Activated naive CD4-positive, alpha-beta T cell treated with anti-CD3 and anti-CD28 coated beads, Interleukin-2, amount 50 U/mL, for 72 hours (primary cell): ENCODE measurements at regions not wholly inside any gene's neighbourhood (a gene's known extent, or its start where the extent isn't known, plus 50 kb on each side); places are given as distances from the start of the nearest gene placed in this dataset.
"Not testable (repeated sequence)": the region's sequence is repeated elsewhere in the genome, so short reads cannot be mapped to it uniquely, and the experiment has no call there.

Source experiments
- ATAC-seq, 2 donors: fragments of 150-1000 bp; cut with Tn5 transposase; 2 replicates each; pipeline ENCODE4 v1.10.0; 2021; ENCODE audit warnings: mild to moderate bottlenecking in 2 of 2, moderate library complexity in 2 of 2
- DNase-seq, 2 donors: peaks; one replicate each; pipeline ENCODE4 v3.0.0; 2021 to 2022; ENCODE audit warnings: low spot score in 2 of 2
- H3K27ac Mint-ChIP-seq, 2 donors: one replicate each; pipeline ENCODE4 v1.8.0; 2022; ENCODE audit warnings: mild to moderate bottlenecking in 2 of 2, mixed read lengths in 2 of 2
- H3K36me3 Mint-ChIP-seq, 2 donors: one replicate each; pipeline ENCODE4 v1.8.0; 2022; ENCODE audit warnings: mixed read lengths in 2 of 2
- H3K9me3 Mint-ChIP-seq, 2 donors: one replicate each; pipeline ENCODE4 v1.8.0; 2022; ENCODE audit warnings: mixed read lengths in 2 of 2

GRCh38 chr5:3182133-3182876, 413.3 kb upstream of the IRX1 start:
- no peak for ATAC-seq
- no peak for DNase-seq
- Mint-ChIP-seq H3K36me3 (no peaks in the 10 kb centered on the region), H3K9me3 (no peaks in the 10 kb centered on the region), H3K27ac (no peak overlapping the region)

- no peak for DNase-seq
- H3K27ac Mint-ChIP-seq = no peak overlapping the region
- no peak for ATAC-seq
- H3K36me3 Mint-ChIP-seq = no peaks in the 10 kb centered on the region
- no peaks in the 10 kb centered on the region for H3K9me3 Mint-ChIP-seq
These were observed 414.0 kb upstream of the IRX1 start for GRCh38 chr5:3181671-3182070.

- Mint-ChIP-seq H3K36me3 (no peaks in the 10 kb centered on the region), H3K9me3 (no peaks in the 10 kb centered on the region), H3K27ac (no peak overlapping the region)
- no peak for DNase-seq
- no peak for ATAC-seq
These were observed 415.0 kb upstream of the IRX1 start for GRCh38 chr5:3180636-3181035.

GRCh38 chr5:3179220-3179619, 416.4 kb upstream of the IRX1 start:
- Mint-ChIP-seq H3K9me3 (peaks cover 0 to 7% of the 10 kb centered on the region in 2 donors), H3K36me3 (no peaks in the 10 kb centered on the region), H3K27ac (no peak overlapping the region)
- DNase-seq (no peak), ATAC-seq (no peak)

GRCh38 chr5:3177338-3177737, 418.3 kb upstream of the IRX1 start:
- Mint-ChIP-seq H3K27ac (no peak overlapping the region), H3K36me3 (no peaks in the 10 kb centered on the region), H3K9me3 (peaks cover 0 to 7% of the 10 kb centered on the region in 2 donors)
- ATAC-seq = no peak
- DNase-seq = no peak

GRCh38 chr5:3175416-3175815, 420.2 kb upstream of the IRX1 start:
- ATAC-seq = no peak
- H3K9me3 Mint-ChIP-seq = peaks cover 3 to 10% of the 10 kb centered on the region in 2 donors
- H3K27ac Mint-ChIP-seq = no peak overlapping the region
- no peak for DNase-seq
- H3K36me3 Mint-ChIP-seq = peaks cover 0 to 3% of the 10 kb centered on the region in 2 donors

- Mint-ChIP-seq H3K36me3 (peaks cover 11 to 14% of the 10 kb centered on the region in 2 donors), H3K27ac (peak overlapping the region in 1 of 2 donors; percentile 52), H3K9me3 (peaks cover 19 to 29% of the 10 kb centered on the region in 2 donors)
- DNase-seq = no peak
- ATAC-seq = no peak
These were observed 416.0 kb upstream of the IRX2 start for GRCh38 chr5:3167473-3167872.

GRCh38 chr5:3163626-3164025, 412.1 kb upstream of the IRX2 start:
- no peak for DNase-seq
- ATAC-seq = no peak
- Mint-ChIP-seq H3K9me3 (peaks cover 16 to 32% of the 10 kb centered on the region in 2 donors), H3K27ac (no peak overlapping the region), H3K36me3 (peaks cover 9 to 11% of the 10 kb centered on the region in 2 donors)

- Mint-ChIP-seq H3K36me3 (no peaks in the 10 kb centered on the region), H3K9me3 (peaks cover 4 to 19% of the 10 kb centered on the region in 2 donors), H3K27ac (no peak overlapping the region)
- ATAC-seq (no peak), DNase-seq (no peak)
These were observed 410.2 kb upstream of the IRX2 start for GRCh38 chr5:3161672-3162071.

- ATAC-seq = no peak
- H3K27ac Mint-ChIP-seq = no peak overlapping the region
- peaks cover 0 to 18% of the 10 kb centered on the region in 2 donors for H3K9me3 Mint-ChIP-seq
- no peak for DNase-seq
- no peaks in the 10 kb centered on the region for H3K36me3 Mint-ChIP-seq
These were observed 405.7 kb upstream of the IRX2 start for GRCh38 chr5:3157214-3157613.

- H3K27ac Mint-ChIP-seq = no peak overlapping the region
- H3K9me3 Mint-ChIP-seq = peaks cover 5 to 25% of the 10 kb centered on the region in 2 donors
- DNase-seq = no peak
- H3K36me3 Mint-ChIP-seq = peaks cover 0 to 4% of the 10 kb centered on the region in 2 donors
- no peak for ATAC-seq
These were observed 404.2 kb upstream of the IRX2 start for GRCh38 chr5:3155717-3156116.

GRCh38 chr5:3155046-3155445, 403.6 kb upstream of the IRX2 start:
- DNase-seq (no peak), ATAC-seq (no peak)
- peaks cover 12 to 27% of the 10 kb centered on the region in 2 donors for H3K9me3 Mint-ChIP-seq
- peaks cover 0 to 4% of the 10 kb centered on the region in 2 donors for H3K36me3 Mint-ChIP-seq
- no peak overlapping the region for H3K27ac Mint-ChIP-seq

GRCh38 chr5:3153906-3154305, 402.4 kb upstream of the IRX2 start:
- DNase-seq (no peak), ATAC-seq (no peak)
- Mint-ChIP-seq H3K27ac (no peak overlapping the region), H3K9me3 (peaks cover 18 to 33% of the 10 kb centered on the region in 2 donors), H3K36me3 (peaks cover 0 to 4% of the 10 kb centered on the region in 2 donors)

- no peak for DNase-seq
- H3K27ac Mint-ChIP-seq = no peak overlapping the region
- no peak for ATAC-seq
- H3K9me3 Mint-ChIP-seq = peaks cover 18 to 33% of the 10 kb centered on the region in 2 donors
- peaks cover 0 to 4% of the 10 kb centered on the region in 2 donors for H3K36me3 Mint-ChIP-seq
These were observed 401.9 kb upstream of the IRX2 start for GRCh38 chr5:3153226-3153858.

GRCh38 chr5:3149899-3150298, 398.4 kb upstream of the IRX2 start:
- H3K9me3 Mint-ChIP-seq = peaks cover 18 to 37% of the 10 kb centered on the region in 2 donors
- H3K27ac Mint-ChIP-seq = no peak overlapping the region
- H3K36me3 Mint-ChIP-seq = peaks cover 0 to 4% of the 10 kb centered on the region in 2 donors
- ATAC-seq = no peak
- no peak for DNase-seq

GRCh38 chr5:3147405-3147804, 395.9 kb upstream of the IRX2 start:
- not testable (repeated sequence) for ATAC-seq, H3K27ac Mint-ChIP-seq, H3K36me3 Mint-ChIP-seq, DNase-seq
- H3K9me3 Mint-ChIP-seq = peaks cover 22 to 27% of the 10 kb centered on the region in 2 donors

GRCh38 chr5:3145641-3146040, 394.2 kb upstream of the IRX2 start:
- no peak for ATAC-seq
- Mint-ChIP-seq H3K27ac (no peak overlapping the region), H3K36me3 (peaks cover 0 to 3% of the 10 kb centered on the region in 2 donors), H3K9me3 (peaks cover 23 to 24% of the 10 kb centered on the region in 2 donors)
- no peak for DNase-seq

GRCh38 chr5:3143382-3143781, 391.9 kb upstream of the IRX2 start:
- ATAC-seq (no peak), DNase-seq (no peak)
- peaks cover 0 to 13% of the 10 kb centered on the region in 2 donors for H3K36me3 Mint-ChIP-seq
- H3K9me3 Mint-ChIP-seq = peaks cover 19 to 23% of the 10 kb centered on the region in 2 donors
- H3K27ac Mint-ChIP-seq = no peak overlapping the region
